ENCODE measurements at regions not wholly inside any gene's neighbourhood (a gene's known extent, or its start where the extent isn't known, plus 50 kb on each side); places are given as distances from the start of the nearest gene placed in this dataset.
"Not testable (repeated sequence)": the region's sequence is repeated elsewhere in the genome, so short reads cannot be mapped to it uniquely, and the experiment has no call there.

DNA sequence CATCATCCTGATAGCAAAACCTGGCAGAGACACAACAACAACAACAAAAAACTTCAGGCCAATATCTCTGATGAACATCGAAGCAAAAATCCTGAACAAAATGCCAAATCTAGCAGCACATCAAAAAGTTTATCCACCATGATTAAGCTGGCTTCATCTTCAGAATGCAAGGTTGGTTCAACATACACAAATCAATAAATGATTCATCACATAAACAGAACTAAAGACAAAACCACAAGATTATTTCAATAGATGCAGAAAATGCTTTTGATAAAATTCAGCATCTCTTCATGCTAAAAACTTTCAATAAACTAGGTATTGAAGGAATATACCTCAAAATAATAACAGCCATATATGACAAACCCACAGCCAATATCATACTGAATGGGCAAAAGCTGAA is 109.2 kb downstream of the NR4A2 start:
- TF ChIP-seq, protein P1, sequence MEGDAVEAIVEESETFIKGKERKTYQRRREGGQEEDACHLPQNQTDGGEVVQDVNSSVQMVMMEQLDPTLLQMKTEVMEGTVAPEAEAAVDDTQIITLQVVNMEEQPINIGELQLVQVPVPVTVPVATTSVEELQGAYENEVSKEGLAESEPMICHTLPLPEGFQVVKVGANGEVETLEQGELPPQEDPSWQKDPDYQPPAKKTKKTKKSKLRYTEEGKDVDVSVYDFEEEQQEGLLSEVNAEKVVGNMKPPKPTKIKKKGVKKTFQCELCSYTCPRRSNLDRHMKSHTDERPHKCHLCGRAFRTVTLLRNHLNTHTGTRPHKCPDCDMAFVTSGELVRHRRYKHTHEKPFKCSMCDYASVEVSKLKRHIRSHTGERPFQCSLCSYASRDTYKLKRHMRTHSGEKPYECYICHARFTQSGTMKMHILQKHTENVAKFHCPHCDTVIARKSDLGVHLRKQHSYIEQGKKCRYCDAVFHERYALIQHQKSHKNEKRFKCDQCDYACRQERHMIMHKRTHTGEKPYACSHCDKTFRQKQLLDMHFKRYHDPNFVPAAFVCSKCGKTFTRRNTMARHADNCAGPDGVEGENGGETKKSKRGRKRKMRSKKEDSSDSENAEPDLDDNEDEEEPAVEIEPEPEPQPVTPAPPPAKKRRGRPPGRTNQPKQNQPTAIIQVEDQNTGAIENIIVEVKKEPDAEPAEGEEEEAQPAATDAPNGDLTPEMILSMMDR (IDR thresholded peaks at IDR 0.05; ENCODE audit: low read depth, low read length), result not testable (repeated sequence)
- TF ChIP-seq EZH2phosphoT487 (IDR thresholded peaks at IDR 0.05; ENCODE audit: low read depth), result not testable (repeated sequence)
